Activated CD8-positive, alpha-beta memory T cell treated with anti-CD3 and anti-CD28 coated beads, Interleukin-2, amount 50 U/mL, for 1 hour (primary cell): ENCODE measurements at regions not wholly inside any gene's neighbourhood (a gene's known extent, or its start where the extent isn't known, plus 50 kb on each side); places are given as distances from the start of the nearest gene placed in this dataset.
"Not testable (repeated sequence)": the region's sequence is repeated elsewhere in the genome, so short reads cannot be mapped to it uniquely, and the experiment has no call there.

Experiments
- DNase-seq: peaks from one replicate; pipeline ENCODE4 v3.0.0-alpha.2; 2020; ENCODE audit errors: extremely low read depth

GRCh38 chr6:85079761-85080160, 315.4 kb upstream of the TBX18 start:
- no peak for DNase-seq

- no peak for DNase-seq
Observed at GRCh38 chr6:85078058-85078457, 313.7 kb upstream of the TBX18 start.

GRCh38 chr6:85077098-85077497, 312.7 kb upstream of the TBX18 start:
- DNase-seq: no peak

- DNase-seq: not testable (repeated sequence)
Observed at GRCh38 chr6:85071845-85072244, 307.4 kb upstream of the TBX18 start.

- DNase-seq: no peak
Observed at GRCh38 chr6:85069577-85069976, 305.2 kb upstream of the TBX18 start.

GRCh38 chr6:85068221-85068620, 303.8 kb upstream of the TBX18 start:
- no peak for DNase-seq

- DNase-seq: no peak
Observed at GRCh38 chr6:85066266-85066665, 301.9 kb upstream of the TBX18 start.

- DNase-seq: no peak
Observed at GRCh38 chr6:85065831-85066230, 301.4 kb upstream of the TBX18 start.

- DNase-seq: no peak
Observed at GRCh38 chr6:85063611-85064010, 299.2 kb upstream of the TBX18 start.

- DNase-seq: no peak
Observed at GRCh38 chr6:85062884-85063283, 298.5 kb upstream of the TBX18 start.

GRCh38 chr6:85058806-85059205, 294.4 kb upstream of the TBX18 start:
- no peak for DNase-seq

GRCh38 chr6:85050149-85050548, 285.8 kb upstream of the TBX18 start:
- no peak for DNase-seq

GRCh38 chr6:85049282-85049681, 284.9 kb upstream of the TBX18 start:
- no peak for DNase-seq

GRCh38 chr6:85047818-85048217, 283.4 kb upstream of the TBX18 start:
- DNase-seq: no peak

- not testable (repeated sequence) for DNase-seq
Observed at GRCh38 chr6:85045767-85046166, 281.4 kb upstream of the TBX18 start.

GRCh38 chr6:85044361-85044760, 280.0 kb upstream of the TBX18 start:
- no peak for DNase-seq

- DNase-seq: no peak
Observed at GRCh38 chr6:85041376-85041775, 277.0 kb upstream of the TBX18 start.

GRCh38 chr6:85037221-85037620, 272.8 kb upstream of the TBX18 start:
- no peak for DNase-seq

GRCh38 chr6:85035766-85036165, 271.4 kb upstream of the TBX18 start:
- DNase-seq: no peak

- no peak for DNase-seq
Observed at GRCh38 chr6:85033547-85033946, 269.1 kb upstream of the TBX18 start.

- DNase-seq: no peak
Observed at GRCh38 chr6:85026021-85026420, 261.6 kb upstream of the TBX18 start.

GRCh38 chr6:85023721-85024120, 259.3 kb upstream of the TBX18 start:
- no peak for DNase-seq

- DNase-seq: no peak
Observed at GRCh38 chr6:85017352-85017751, 253.0 kb upstream of the TBX18 start.

GRCh38 chr6:85016726-85017125, 252.3 kb upstream of the TBX18 start:
- no peak for DNase-seq
